NCI-H82 (cell line): ENCODE measurements at regions not wholly inside any gene's neighbourhood (a gene's known extent, or its start where the extent isn't known, plus 50 kb on each side); places are given as distances from the start of the nearest gene placed in this dataset.

ENCODE experiments used
- DNase-seq: peaks from one replicate; lab custom pipeline; 2025; lab: John Stamatoyannopoulos, UW

GRCh38 chr19:28020619-28021258 lies 1192.2 kb downstream of the UQCRFS1 start:
- peak; percentile 23 for DNase-seq

- DNase-seq = peak; percentile 47
Measured at GRCh38 chr19:28019901-28020300, 1193.0 kb downstream of the UQCRFS1 start.

DNA sequence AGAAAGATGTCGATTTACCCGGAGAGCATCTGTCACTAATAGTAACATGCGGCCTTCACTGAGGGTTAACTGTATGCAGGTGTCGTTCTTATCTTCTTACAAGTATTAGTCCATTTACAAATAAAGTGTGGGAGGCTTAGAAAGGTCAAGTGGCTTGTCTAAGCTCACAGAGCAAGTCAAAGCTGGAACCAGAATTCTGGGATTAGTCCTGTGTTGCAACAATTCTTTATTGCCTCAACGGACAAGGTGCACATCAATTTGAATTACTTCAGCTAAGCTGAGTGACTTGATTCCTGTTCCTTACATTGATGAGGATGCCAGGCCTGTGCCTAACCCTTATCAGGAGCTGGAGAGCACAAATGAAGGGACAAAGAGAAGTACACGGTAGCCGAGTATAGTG lies 1193.6 kb downstream of the UQCRFS1 start:
- DNase-seq = peak; percentile 91

GRCh38 chr19:28018499-28018898 lies 1194.5 kb downstream of the UQCRFS1 start:
- peak; percentile 86 for DNase-seq

GRCh38 chr19:28014615-28015405 lies 1198.1 kb downstream of the UQCRFS1 start:
- no peak for DNase-seq

GRCh38 chr19:28012361-28012760 lies 1200.6 kb downstream of the UQCRFS1 start:
- peak; percentile 6 for DNase-seq

GRCh38 chr19:28010656-28011055 lies 1202.3 kb downstream of the UQCRFS1 start:
- no peak for DNase-seq

DNA sequence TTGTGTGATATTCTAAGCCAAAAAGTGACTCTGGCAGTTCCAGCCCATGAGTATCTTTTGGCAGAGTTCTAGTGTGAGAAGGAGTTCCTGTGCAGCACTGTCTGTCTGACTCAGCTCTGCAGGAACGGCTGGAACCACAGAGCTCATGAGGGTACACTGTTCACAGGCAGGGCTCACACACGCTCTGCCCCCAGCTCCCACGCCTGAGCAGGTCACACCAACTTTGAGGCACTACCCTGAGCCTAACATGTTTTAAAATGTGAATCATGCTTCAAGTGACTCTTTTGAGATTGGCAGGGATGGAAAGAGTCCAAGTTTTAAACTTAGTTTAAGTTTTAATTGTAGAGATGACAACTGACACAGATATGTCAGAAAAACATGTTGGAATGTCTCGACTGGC lies 1203.3 kb downstream of the UQCRFS1 start:
- DNase-seq = no peak

DNA sequence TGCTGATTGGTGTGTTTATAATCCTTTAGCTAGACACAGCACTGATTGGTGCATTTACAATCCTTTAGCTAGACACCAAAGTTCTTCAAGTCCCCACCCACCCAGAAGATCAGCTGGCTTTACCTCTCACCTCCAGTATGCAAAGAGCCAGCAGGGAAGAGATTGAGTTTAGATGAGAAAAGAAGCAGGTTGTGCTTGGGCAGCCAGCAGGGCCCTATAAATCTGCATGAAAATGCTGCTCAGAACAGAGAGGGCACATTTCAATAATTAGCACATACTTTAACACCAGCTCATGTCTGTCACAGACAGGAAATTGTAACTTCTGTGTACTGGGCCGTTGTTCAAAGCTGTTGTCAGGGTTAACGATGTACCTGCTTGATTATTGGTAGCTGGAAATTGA lies 1204.3 kb downstream of the UQCRFS1 start:
- no peak for DNase-seq

- no peak for DNase-seq
Measured at GRCh38 chr19:28003543-28003942, 1209.4 kb downstream of the UQCRFS1 start.

DNA sequence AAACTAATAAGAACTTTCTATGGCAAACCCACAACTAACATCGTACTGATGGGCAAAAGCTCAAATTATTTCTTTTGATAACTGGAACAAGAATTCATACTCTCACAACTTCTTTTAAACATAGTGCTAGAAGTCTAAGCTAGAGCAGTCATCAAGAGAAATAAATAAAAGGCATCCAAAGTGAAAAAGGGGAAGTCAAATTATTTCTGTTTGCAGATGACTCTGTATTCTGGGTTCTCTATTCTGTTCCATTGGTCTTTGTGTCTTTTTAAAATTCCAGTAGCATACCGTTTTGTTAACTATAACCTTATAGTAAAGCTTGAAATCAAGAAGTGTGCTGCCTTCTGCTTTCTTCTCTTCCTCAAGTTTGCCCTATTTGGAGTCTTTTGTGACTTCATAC lies 1215.9 kb downstream of the UQCRFS1 start:
- DNase-seq = no peak

GRCh38 chr19:27993619-27994570 lies 1219.1 kb downstream of the UQCRFS1 start:
- DNase-seq = no peak

- DNase-seq = no peak
Measured at GRCh38 chr19:27986299-27986698, 1226.7 kb downstream of the UQCRFS1 start.

GRCh38 chr19:27975419-27976005 lies 1237.4 kb downstream of the UQCRFS1 start:
- DNase-seq = no peak

- peak; percentile 80 for DNase-seq
Measured at GRCh38 chr19:27974082-27974513, 1238.9 kb downstream of the UQCRFS1 start.

- no peak for DNase-seq
Measured at GRCh38 chr19:27972291-27973040, 1240.5 kb downstream of the UQCRFS1 start.

DNA sequence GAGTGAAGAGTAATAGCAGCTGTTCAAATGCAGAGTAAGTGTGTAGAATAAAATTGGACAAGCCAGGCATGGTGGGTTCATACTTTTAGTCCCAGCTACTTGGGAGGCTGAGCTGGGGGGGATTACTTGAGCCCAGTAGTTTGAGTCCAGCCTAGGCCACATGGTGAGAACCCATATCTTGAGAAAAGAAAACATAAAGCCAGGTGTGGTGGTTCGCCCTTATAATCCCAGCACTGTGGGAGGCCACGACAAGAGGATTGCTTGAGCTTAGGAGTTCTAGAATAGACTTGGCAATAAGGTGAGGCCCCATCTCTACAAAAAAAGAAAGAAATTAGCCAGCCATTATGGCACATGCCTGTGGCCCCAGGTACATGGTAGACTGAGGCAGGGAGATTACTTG lies 1241.1 kb downstream of the UQCRFS1 start:
- no peak for DNase-seq

- peak; percentile 30 for DNase-seq
Measured at GRCh38 chr19:27971071-27971470, 1241.9 kb downstream of the UQCRFS1 start.

- peak; percentile 54 for DNase-seq
Measured at GRCh38 chr19:27966390-27966816, 1246.5 kb downstream of the UQCRFS1 start.

DNA sequence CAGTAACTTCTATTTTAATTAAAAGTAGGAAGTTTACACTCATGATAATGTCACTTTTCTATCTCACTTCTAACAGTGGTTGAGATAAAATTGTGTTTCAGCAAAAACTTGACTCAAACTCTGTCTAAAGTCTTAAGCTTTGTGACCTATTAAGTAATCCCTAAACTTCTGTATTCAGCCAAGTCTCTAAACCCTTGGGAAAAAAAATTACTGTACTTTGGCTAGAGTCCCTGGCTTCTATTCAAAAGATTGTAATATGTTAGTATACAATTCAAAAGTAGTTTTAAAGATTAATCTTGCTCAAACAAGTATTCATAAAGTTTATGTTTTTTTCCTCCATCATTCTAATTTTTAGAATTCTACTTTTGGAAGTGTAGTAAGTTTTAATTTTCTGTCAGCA lies 1248.8 kb downstream of the UQCRFS1 start:
- no peak for DNase-seq

DNA sequence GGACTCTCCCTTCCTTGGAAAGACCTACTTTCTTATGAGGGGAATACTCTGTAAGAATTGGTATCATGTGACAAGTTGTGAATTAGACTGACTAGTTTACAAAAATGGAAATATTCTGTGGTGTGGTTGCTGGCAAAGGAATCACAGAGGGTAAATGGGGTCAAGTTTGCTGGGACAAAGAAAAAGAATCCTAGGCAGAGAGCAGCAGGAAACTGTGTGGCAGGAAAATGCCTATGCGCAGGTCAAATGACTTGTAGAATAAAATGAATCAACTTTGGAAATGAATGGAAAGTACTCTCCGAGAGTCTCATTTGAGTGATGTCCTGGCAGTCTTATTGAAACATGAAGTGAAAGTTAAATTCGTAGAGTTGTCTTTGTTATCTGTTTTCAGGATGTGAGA lies 1250.7 kb downstream of the UQCRFS1 start:
- no peak for DNase-seq
